Activated CD8-positive, alpha-beta T cell treated with anti-CD3 and anti-CD28 coated beads, Interleukin-2, amount 10 ng/mL, durations not matched to agents 7 days and 5 days (primary cell): ENCODE measurements at regions not wholly inside any gene's neighbourhood (a gene's known extent, or its start where the extent isn't known, plus 50 kb on each side); places are given as distances from the start of the nearest gene placed in this dataset.

ENCODE experiments used
- ATAC-seq: fragments of 150-1000 bp; cut with Tn5 transposase; one replicate; pipeline ENCODE4 v1.10.0; 2021; ENCODE audit warnings: moderate library complexity
- CTCF ChIA-PET: fragments of 350-600 bp; sonication (Branson Sonifier 250); formaldehyde crosslinking; loops from one replicate; lab custom pipeline; 2021; ENCODE audit warnings: antibody characterized with exemption; lab: Charles Lee
- POLR2A ChIA-PET: fragments of 350-600 bp; sonication (Branson Sonifier 250); formaldehyde crosslinking; loops from one replicate; lab custom pipeline; 2021; ENCODE audit warnings: antibody characterized with exemption; lab: Charles Lee
- DNase-seq: peaks from one replicate; pipeline ENCODE4 v3.0.0-alpha.2; 2020
- H3K27ac Mint-ChIP-seq: one replicate; pipeline ENCODE4 v1.8.0; 2021; ENCODE audit warnings: mild to moderate bottlenecking, mixed read lengths
- H3K27me3 Mint-ChIP-seq: one replicate; pipeline ENCODE4 v1.8.0; 2021; ENCODE audit warnings: low read depth, mixed read lengths
- H3K36me3 Mint-ChIP-seq: one replicate; pipeline ENCODE4 v1.8.0; 2021; ENCODE audit warnings: low read depth, mixed read lengths
- H3K4me1 Mint-ChIP-seq: one replicate; pipeline ENCODE4 v1.8.0; 2021; ENCODE audit warnings: low read depth, mixed read lengths
- H3K4me3 Mint-ChIP-seq: one replicate; pipeline ENCODE4 v1.8.0; 2021; ENCODE audit warnings: mild to moderate bottlenecking, mixed read lengths
- H3K9me3 Mint-ChIP-seq: one replicate; pipeline ENCODE4 v1.8.0; 2022; ENCODE audit warnings: mixed read lengths; ENCODE audit not compliant: insufficient read depth

GRCh38 chr4:178836865-178837264 lies 1394.6 kb upstream of the AGA start:
- ATAC-seq (no peak), DNase-seq (no peak)
- Mint-ChIP-seq H3K4me3 (no peak overlapping the region), H3K4me1 (no peaks in the 10 kb centered on the region), H3K27ac (no peak overlapping the region), H3K9me3 (no peaks in the 10 kb centered on the region), H3K36me3 (no peaks in the 10 kb centered on the region), H3K27me3 (no peaks in the 10 kb centered on the region)
- ChIA-PET CTCF (no interaction called here), POLR2A (no interaction called here)

GRCh38 chr4:178838776-178839175 lies 1396.5 kb upstream of the AGA start:
- Mint-ChIP-seq H3K27ac (no peak overlapping the region), H3K4me1 (no peaks in the 10 kb centered on the region), H3K36me3 (no peaks in the 10 kb centered on the region), H3K4me3 (no peak overlapping the region), H3K27me3 (no peaks in the 10 kb centered on the region), H3K9me3 (peaks cover under 1% of the 10 kb centered on the region)
- DNase-seq, result no peak
- ChIA-PET CTCF (no interaction called here), POLR2A (no interaction called here)
- ATAC-seq, result no peak

GRCh38 chr4:178856139-178856800 lies 1414.0 kb upstream of the AGA start:
- peaks cover 4% of the 10 kb centered on the region for H3K9me3 Mint-ChIP-seq
- no peak overlapping the region for H3K27ac Mint-ChIP-seq
- no peak overlapping the region for H3K4me3 Mint-ChIP-seq
- no peaks in the 10 kb centered on the region for H3K27me3 Mint-ChIP-seq
- ATAC-seq (no peak), DNase-seq (no peak)
- no peaks in the 10 kb centered on the region for H3K4me1 Mint-ChIP-seq
- ChIA-PET CTCF (no interaction called here), POLR2A (no interaction called here)
- H3K36me3 Mint-ChIP-seq, result no peaks in the 10 kb centered on the region

GRCh38 chr4:178871476-178871875 lies 1429.2 kb upstream of the AGA start:
- no peak overlapping the region for H3K27ac Mint-ChIP-seq
- ATAC-seq, result no peak
- no peaks in the 10 kb centered on the region for H3K4me1 Mint-ChIP-seq

GRCh38 chr4:178881937-178882336 lies 1439.7 kb upstream of the AGA start:
- Mint-ChIP-seq H3K4me3 (no peak overlapping the region), H3K9me3 (no peaks in the 10 kb centered on the region), H3K4me1 (no peaks in the 10 kb centered on the region), H3K27ac (no peak overlapping the region), H3K36me3 (no peaks in the 10 kb centered on the region), H3K27me3 (no peaks in the 10 kb centered on the region)
- ChIA-PET CTCF (no interaction called here), POLR2A (no interaction called here)
- no peak for DNase-seq
- ATAC-seq, result no peak

More at GRCh38 chr4:178871476-178871875, 1429.2 kb upstream of the AGA start:
- Mint-ChIP-seq H3K36me3 (no peaks in the 10 kb centered on the region), H3K4me3 (no peak overlapping the region), H3K9me3 (no peaks in the 10 kb centered on the region), H3K27me3 (no peaks in the 10 kb centered on the region)
- ChIA-PET POLR2A (no interaction called here), CTCF (no interaction called here)
- DNase-seq, result no peak

- DNase-seq, result no peak
- H3K4me1 Mint-ChIP-seq, result no peaks in the 10 kb centered on the region
Measured at GRCh38 chr4:178894126-178894525, 1451.9 kb upstream of the AGA start.

GRCh38 chr4:178899084-178899483 lies 1456.8 kb upstream of the AGA start:
- CTCF ChIA-PET, result interaction anchor here (1.3 kb wide), 1 partner anchor 9 kb away, joined by 3 read pairs; no protein-coding TSS in a partner anchor
- H3K27me3 Mint-ChIP-seq, result no peaks in the 10 kb centered on the region
- DNase-seq, result no peak
- H3K36me3 Mint-ChIP-seq, result no peaks in the 10 kb centered on the region
- POLR2A ChIA-PET, result no interaction called here
- no peak overlapping the region for H3K4me3 Mint-ChIP-seq
- ATAC-seq, result no peak
- no peak overlapping the region for H3K27ac Mint-ChIP-seq
- H3K9me3 Mint-ChIP-seq, result peaks cover 3% of the 10 kb centered on the region
- no peaks in the 10 kb centered on the region for H3K4me1 Mint-ChIP-seq

More at GRCh38 chr4:178894126-178894525, 1451.9 kb upstream of the AGA start:
- no peak for ATAC-seq
- Mint-ChIP-seq H3K27me3 (no peaks in the 10 kb centered on the region), H3K4me3 (no peak overlapping the region), H3K9me3 (peaks cover 3% of the 10 kb centered on the region), H3K27ac (no peak overlapping the region), H3K36me3 (no peaks in the 10 kb centered on the region)
- POLR2A ChIA-PET, result no interaction called here
- CTCF ChIA-PET, result no interaction called here

- POLR2A ChIA-PET, result no interaction called here
- H3K4me3 Mint-ChIP-seq, result no peak overlapping the region
- DNase-seq, result no peak
- no peaks in the 10 kb centered on the region for H3K27me3 Mint-ChIP-seq
- H3K27ac Mint-ChIP-seq, result no peak overlapping the region
- CTCF ChIA-PET, result no interaction called here
- peaks cover under 1% of the 10 kb centered on the region for H3K9me3 Mint-ChIP-seq
- H3K4me1 Mint-ChIP-seq, result no peaks in the 10 kb centered on the region
- no peak for ATAC-seq
- no peaks in the 10 kb centered on the region for H3K36me3 Mint-ChIP-seq
Measured at GRCh38 chr4:178917756-178918155, 1475.5 kb upstream of the AGA start.

- ChIA-PET POLR2A (no interaction called here), CTCF (no interaction called here)
- Mint-ChIP-seq H3K9me3 (peaks cover 5% of the 10 kb centered on the region), H3K4me3 (no peak overlapping the region), H3K4me1 (no peaks in the 10 kb centered on the region), H3K27ac (no peak overlapping the region), H3K27me3 (no peaks in the 10 kb centered on the region), H3K36me3 (no peaks in the 10 kb centered on the region)
- ATAC-seq, result no peak
- DNase-seq, result no peak
Measured at GRCh38 chr4:178937130-178937529, 1494.9 kb upstream of the AGA start.

- no peaks in the 10 kb centered on the region for H3K4me1 Mint-ChIP-seq
- POLR2A ChIA-PET, result no interaction called here
- H3K27me3 Mint-ChIP-seq, result no peaks in the 10 kb centered on the region
- DNase-seq (no peak), ATAC-seq (no peak)
- no peak overlapping the region for H3K27ac Mint-ChIP-seq
- H3K36me3 Mint-ChIP-seq, result no peaks in the 10 kb centered on the region
- CTCF ChIA-PET, result no interaction called here
- H3K4me3 Mint-ChIP-seq, result no peak overlapping the region
- H3K9me3 Mint-ChIP-seq, result peaks cover 5% of the 10 kb centered on the region
Measured at GRCh38 chr4:178941975-178942374, 1499.7 kb upstream of the AGA start.

- ChIA-PET CTCF (no interaction called here), POLR2A (no interaction called here)
- Mint-ChIP-seq H3K36me3 (no peaks in the 10 kb centered on the region), H3K4me1 (no peaks in the 10 kb centered on the region), H3K27ac (no peak overlapping the region), H3K27me3 (no peaks in the 10 kb centered on the region), H3K4me3 (no peak overlapping the region), H3K9me3 (peaks cover 11% of the 10 kb centered on the region)
- ATAC-seq (no peak), DNase-seq (no peak)
Measured at GRCh38 chr4:178953447-178954120, 1511.3 kb upstream of the AGA start.

- no peak overlapping the region for H3K27ac Mint-ChIP-seq
- no peaks in the 10 kb centered on the region for H3K27me3 Mint-ChIP-seq
- H3K9me3 Mint-ChIP-seq, result peaks cover 11% of the 10 kb centered on the region
- no peaks in the 10 kb centered on the region for H3K4me1 Mint-ChIP-seq
- ATAC-seq (no peak), DNase-seq (no peak)
- H3K36me3 Mint-ChIP-seq, result no peaks in the 10 kb centered on the region
- CTCF ChIA-PET, result no interaction called here
- POLR2A ChIA-PET, result no interaction called here
- H3K4me3 Mint-ChIP-seq, result no peak overlapping the region
Measured at GRCh38 chr4:178955614-178956013, 1513.4 kb upstream of the AGA start.
